ENCODE measurements at regions not wholly inside any gene's neighbourhood (a gene's known extent, or its start where the extent isn't known, plus 50 kb on each side); places are given as distances from the start of the nearest gene placed in this dataset.

- ChIA-PET POLR2A (no interaction called here), CTCF (ENCODE audit: unreplicated experiment) (no interaction called here)
- intact Hi-C loops (cut with micrococcal nuclease; ENCODE audit: unreplicated experiment) = loop anchor here (10.0 kb wide), 1 partner anchor 178 kb away; no protein-coding TSS in a partner anchor
- H3K9me2 ChIP-seq (ENCODE audit: insufficient read depth, low read length) = no peaks in the 10 kb centered on the region
- no peak for DNase-seq (ENCODE audit: low spot score)
- H4K20me1 ChIP-seq (ENCODE audit: insufficient read depth, low read length) = no peaks in the 10 kb centered on the region
- H3K27ac ChIP-seq (ENCODE audit: low read depth, low read length, poor library complexity, severe bottlenecking) = no peak overlapping the region
- H2AFZ ChIP-seq (ENCODE audit: low read length) = no peak overlapping the region
- no peaks in the 10 kb centered on the region for H3K36me3 ChIP-seq (ENCODE audit: insufficient read depth, low read length)
- TF ChIP-seq CTCF (conservative IDR thresholded peaks at IDR 0.05; ENCODE audit: low read length) (no peak), EZH2phosphoT487 (IDR thresholded peaks at IDR 0.05; ENCODE audit: borderline replicate concordance, low read depth, low read length) (no peak)
- no peak overlapping the region for H3K4me2 ChIP-seq (ENCODE audit: low read length)
- peaks cover 9% of the 10 kb centered on the region for H3K4me1 ChIP-seq (ENCODE audit: insufficient read depth, low read length, poor library complexity, severe bottlenecking)
- BruUV-seq (replicated peaks) = no TSS peak
- H3K4me3 ChIP-seq (ENCODE audit: low read depth, low read length, poor library complexity, severe bottlenecking) = no peak overlapping the region
- H3K79me2 ChIP-seq (ENCODE audit: insufficient read depth, low read depth, low read length) = no peaks in the 10 kb centered on the region
- no peaks in the 10 kb centered on the region for H3K9me3 ChIP-seq (ENCODE audit: low read length)
These were observed 167.2 kb downstream of the TFAP2C start for GRCh38 chr20:56796345-56796744.

GRCh38 chr20:56797023-56797422 lies 167.9 kb downstream of the TFAP2C start:
- no peak for TF ChIP-seq EZH2phosphoT487 (IDR thresholded peaks at IDR 0.05; ENCODE audit: borderline replicate concordance, low read depth, low read length)
- Histone ChIP-seq H3K79me2 (ENCODE audit: insufficient read depth, low read depth, low read length) (no peaks in the 10 kb centered on the region), H3K4me3 (ENCODE audit: low read depth, low read length, poor library complexity, severe bottlenecking) (no peak overlapping the region), H3K9me2 (ENCODE audit: insufficient read depth, low read length) (no peaks in the 10 kb centered on the region), H2AFZ (ENCODE audit: low read length) (no peak overlapping the region), H3K27ac (ENCODE audit: low read depth, low read length, poor library complexity, severe bottlenecking) (no peak overlapping the region), H3K4me2 (ENCODE audit: low read length) (no peak overlapping the region), H3K4me1 (ENCODE audit: insufficient read depth, low read length, poor library complexity, severe bottlenecking) (peaks cover 9% of the 10 kb centered on the region), H3K9me3 (ENCODE audit: low read length) (no peaks in the 10 kb centered on the region), H3K36me3 (ENCODE audit: insufficient read depth, low read length) (no peaks in the 10 kb centered on the region), H4K20me1 (ENCODE audit: insufficient read depth, low read length) (no peaks in the 10 kb centered on the region)
- ChIA-PET CTCF (ENCODE audit: unreplicated experiment) (no interaction called here), POLR2A (interaction anchor here (0.6 kb wide), 1 partner anchor 156 kb away, joined by 4 read pairs; no protein-coding TSS in a partner anchor)
- DNase-seq (ENCODE audit: low spot score) = no peak
- BruUV-seq (replicated peaks) = no TSS peak
- intact Hi-C loops (cut with micrococcal nuclease; ENCODE audit: unreplicated experiment) = loop anchor here (10.0 kb wide), 1 partner anchor 178 kb away; no protein-coding TSS in a partner anchor

GRCh38 chr20:56798634-56799033 lies 169.5 kb downstream of the TFAP2C start:
- Histone ChIP-seq H3K36me3 (ENCODE audit: insufficient read depth, low read length) (no peaks in the 10 kb centered on the region), H3K27ac (ENCODE audit: low read depth, low read length, poor library complexity, severe bottlenecking) (no peak overlapping the region), H3K4me1 (ENCODE audit: insufficient read depth, low read length, poor library complexity, severe bottlenecking) (peaks cover 9% of the 10 kb centered on the region), H3K79me2 (ENCODE audit: insufficient read depth, low read depth, low read length) (no peaks in the 10 kb centered on the region), H4K20me1 (ENCODE audit: insufficient read depth, low read length) (no peaks in the 10 kb centered on the region), H3K9me3 (ENCODE audit: low read length) (no peaks in the 10 kb centered on the region), H3K4me2 (ENCODE audit: low read length) (no peak overlapping the region), H3K9me2 (ENCODE audit: insufficient read depth, low read length) (no peaks in the 10 kb centered on the region), H2AFZ (ENCODE audit: low read length) (no peak overlapping the region), H3K4me3 (ENCODE audit: low read depth, low read length, poor library complexity, severe bottlenecking) (no peak overlapping the region)
- no TSS peak for BruUV-seq (replicated peaks)
- ChIA-PET CTCF (ENCODE audit: unreplicated experiment) (no interaction called here), POLR2A (no interaction called here)
- intact Hi-C loops (cut with micrococcal nuclease; ENCODE audit: unreplicated experiment) = loop anchor here (10.0 kb wide), 1 partner anchor 176 kb away; no protein-coding TSS in a partner anchor
- TF ChIP-seq EZH2phosphoT487 (IDR thresholded peaks at IDR 0.05; ENCODE audit: borderline replicate concordance, low read depth, low read length) = no peak
- no peak for DNase-seq (ENCODE audit: low spot score)

GRCh38 chr20:56799187-56799586 lies 170.1 kb downstream of the TFAP2C start:
- Histone ChIP-seq H3K9me3 (ENCODE audit: low read length) (no peaks in the 10 kb centered on the region), H4K20me1 (ENCODE audit: insufficient read depth, low read length) (no peaks in the 10 kb centered on the region), H3K4me1 (ENCODE audit: insufficient read depth, low read length, poor library complexity, severe bottlenecking) (peaks cover 9% of the 10 kb centered on the region), H3K79me2 (ENCODE audit: insufficient read depth, low read depth, low read length) (no peaks in the 10 kb centered on the region), H2AFZ (ENCODE audit: low read length) (no peak overlapping the region), H3K27ac (ENCODE audit: low read depth, low read length, poor library complexity, severe bottlenecking) (no peak overlapping the region), H3K4me3 (ENCODE audit: low read depth, low read length, poor library complexity, severe bottlenecking) (no peak overlapping the region), H3K36me3 (ENCODE audit: insufficient read depth, low read length) (no peaks in the 10 kb centered on the region), H3K4me2 (ENCODE audit: low read length) (no peak overlapping the region), H3K9me2 (ENCODE audit: insufficient read depth, low read length) (no peaks in the 10 kb centered on the region)
- CTCF ChIA-PET (ENCODE audit: unreplicated experiment) = no interaction called here
- TF ChIP-seq CTCF (conservative IDR thresholded peaks at IDR 0.05; ENCODE audit: low read length) (no peak), EZH2phosphoT487 (IDR thresholded peaks at IDR 0.05; ENCODE audit: borderline replicate concordance, low read depth, low read length) (no peak)
- DNase-seq (ENCODE audit: low spot score) = no peak
- intact Hi-C loops (cut with micrococcal nuclease; ENCODE audit: unreplicated experiment) = loop anchor here (10.0 kb wide), 1 partner anchor 176 kb away; no protein-coding TSS in a partner anchor
- no TSS peak for BruUV-seq (replicated peaks)
- POLR2A ChIA-PET = no interaction called here

Data from OCI-LY7 (cell line).